Panc1 (cell line): ENCODE measurements at regions not wholly inside any gene's neighbourhood (a gene's known extent, or its start where the extent isn't known, plus 50 kb on each side); places are given as distances from the start of the nearest gene placed in this dataset.

Experiments used
- ATAC-seq: fragments of 200-7000 bp; cut with Tn5 transposase; 2 replicates; pipeline ENCODE4 v1.9.1; 2020; ENCODE audit warnings: mild to moderate bottlenecking, moderate library complexity
- BruUV-seq: library from RNA; stranded (reverse); fragments of 400-500 nt; replicated peaks from 2 replicates; lab custom pipeline; 2021; lab: Mats Ljungman, UMichigan
- CTCF ChIA-PET: fragments of 300-600 bp; sonication (Branson Sonifier 250); formaldehyde crosslinking; loops from one replicate; lab custom pipeline; 2022; ENCODE audit warnings: antibody characterized with exemption; lab: Charles Lee
- POLR2A ChIA-PET: fragments of 300-600 bp; sonication (Branson Sonifier 250); formaldehyde crosslinking; loops from one replicate; lab custom pipeline; 2022; ENCODE audit warnings: antibody characterized with exemption; lab: Charles Lee
- DNase-seq: peaks from one replicate; pipeline ENCODE4 v3.0.0-alpha.2; 2010; ENCODE audit warnings: low read depth, low spot score
- H3K27ac ChIP-seq: 2 replicates; pipeline ENCODE4 v1.5.1; 2011; ENCODE audit warnings: mild to moderate bottlenecking, low read length, inconsistent platforms
- H3K27me3 ChIP-seq: fragments of 200-500 bp; sonication (Bioruptor generic); 2 replicates; pipeline ENCODE4 v1.6.0; 2014; ENCODE audit warnings: low read length, inconsistent platforms; ENCODE audit not compliant: control insufficient read depth, insufficient read depth
- H3K36me3 ChIP-seq: fragments of 200-500 bp; sonication (Bioruptor generic); 2 replicates; pipeline ENCODE4 v1.5.1; 2014; ENCODE audit warnings: inconsistent platforms, mild to moderate bottlenecking, low read length, moderate library complexity; ENCODE audit not compliant: control insufficient read depth, insufficient read depth
- H3K4me1 ChIP-seq: 2 replicates; pipeline ENCODE4 v1.5.1; 2011; ENCODE audit warnings: inconsistent platforms, mild to moderate bottlenecking, low read length, moderate library complexity; ENCODE audit not compliant: control insufficient read depth, insufficient read depth
- H3K4me3 ChIP-seq, 2 experiments: 2 replicates each; pipeline ENCODE4 v1.5.1; 2011 to 2012; ENCODE audit warnings: low read depth in 2 of 2, low read length in 2 of 2, mild to moderate bottlenecking in 2 of 2, inconsistent platforms in 1 of 2, moderate library complexity in 1 of 2
- H3K9me3 ChIP-seq: fragments of 200-500 bp; sonication (Bioruptor generic); 2 replicates; pipeline ENCODE4 v1.5.1; 2014; ENCODE audit warnings: low read depth, mild to moderate bottlenecking, inconsistent platforms, low read length, moderate library complexity; ENCODE audit not compliant: control insufficient read depth, insufficient read depth
- CTCF ChIP-seq: fragments of 450-650 bp; IDR thresholded peaks from 2 replicates; pipeline ENCODE4 v1.5.1; 2017; ENCODE audit warnings: mild to moderate bottlenecking
- POLR2AphosphoS5 ChIP-seq: IDR thresholded peaks from 2 replicates; pipeline ENCODE4 v1.6.1; 2012; ENCODE audit warnings: mild to moderate bottlenecking, low read depth, low read length, moderate library complexity
- REST ChIP-seq, 2 experiments: IDR thresholded peaks; 2 replicates each; pipeline ENCODE4 v1.6.1; 2011 to 2012; ENCODE audit warnings: low read depth in 2 of 2, control low read depth in 1 of 2, low read length in 1 of 2, mild to moderate bottlenecking in 1 of 2, moderate library complexity in 1 of 2; ENCODE audit not compliant: insufficient read depth in 1 of 2
- SIN3A ChIP-seq: IDR thresholded peaks from 2 replicates; pipeline ENCODE4 v1.6.1; 2012; ENCODE audit warnings: low read depth, mild to moderate bottlenecking, low read length, moderate library complexity, borderline replicate concordance; ENCODE audit not compliant: insufficient read depth
- TCF7L2 ChIP-seq: IDR thresholded peaks from 2 replicates; pipeline ENCODE4 v1.6.1; 2011; ENCODE audit warnings: mild to moderate bottlenecking, low read depth, low read length, inconsistent platforms
- in situ Hi-C: cut with HindIII; loops from 2 replicates; pipeline ENCODE4 v1.10.0; 2016; ENCODE audit warnings: low sequenced_read_pairs, low pct_unique_long_range_greater_than_20kb
- intact Hi-C: fragments of 100-400 bp; cut with micrococcal nuclease; formaldehyde crosslinking; loops from one replicate; pipeline ENCODE4 v1.10.0; 2022; ENCODE audit not compliant: unreplicated experiment

DNA sequence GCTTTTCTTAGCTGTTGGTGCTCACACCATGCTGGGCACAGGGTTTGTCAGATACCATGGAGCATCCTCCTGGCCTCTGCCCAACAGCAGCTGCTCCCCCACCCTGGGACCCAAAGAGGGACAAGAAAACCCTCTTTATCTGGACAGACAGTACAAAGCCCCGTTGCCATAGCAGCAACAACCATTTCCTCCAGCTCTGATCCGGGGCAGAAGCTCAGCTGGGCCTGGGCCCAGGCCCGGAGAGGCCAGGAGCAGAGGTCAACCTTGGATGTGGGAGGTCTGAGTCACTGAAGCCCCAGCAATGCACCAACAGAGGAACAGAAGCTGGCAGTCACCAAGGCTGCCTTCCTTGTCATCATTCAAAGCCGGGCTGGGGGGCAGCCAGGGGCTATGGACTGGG is 228.4 kb upstream of the POU3F1 start:
- H3K27me3 ChIP-seq = peaks cover 4% of the 10 kb centered on the region; the same call in 1 of the 2 replicates
- ATAC-seq = no peak
- POLR2A ChIA-PET = no interaction called here
- H3K27ac ChIP-seq = no peak overlapping the region
- DNase-seq = no peak
- TF ChIP-seq CTCF (no peak), SIN3A (no peak), TCF7L2 (no peak), POLR2AphosphoS5 (no peak), REST (IDR thresholded peaks at IDR 0.05; ENCODE audit: insufficient read depth in 1 of 2, low read depth in 2 of 2, low read length in 1 of 2) (no peak)
- no peaks in the 10 kb centered on the region for H3K36me3 ChIP-seq
- H3K4me3 ChIP-seq = no peak overlapping the region
- intact Hi-C loops = no loop called here
- BruUV-seq = no TSS peak
- CTCF ChIA-PET = no interaction called here
- H3K4me1 ChIP-seq = no peaks in the 10 kb centered on the region
- in situ Hi-C loops = no loop called here
- H3K9me3 ChIP-seq = peaks cover 10% of the 10 kb centered on the region; the same call in 1 of the 2 replicates

DNA sequence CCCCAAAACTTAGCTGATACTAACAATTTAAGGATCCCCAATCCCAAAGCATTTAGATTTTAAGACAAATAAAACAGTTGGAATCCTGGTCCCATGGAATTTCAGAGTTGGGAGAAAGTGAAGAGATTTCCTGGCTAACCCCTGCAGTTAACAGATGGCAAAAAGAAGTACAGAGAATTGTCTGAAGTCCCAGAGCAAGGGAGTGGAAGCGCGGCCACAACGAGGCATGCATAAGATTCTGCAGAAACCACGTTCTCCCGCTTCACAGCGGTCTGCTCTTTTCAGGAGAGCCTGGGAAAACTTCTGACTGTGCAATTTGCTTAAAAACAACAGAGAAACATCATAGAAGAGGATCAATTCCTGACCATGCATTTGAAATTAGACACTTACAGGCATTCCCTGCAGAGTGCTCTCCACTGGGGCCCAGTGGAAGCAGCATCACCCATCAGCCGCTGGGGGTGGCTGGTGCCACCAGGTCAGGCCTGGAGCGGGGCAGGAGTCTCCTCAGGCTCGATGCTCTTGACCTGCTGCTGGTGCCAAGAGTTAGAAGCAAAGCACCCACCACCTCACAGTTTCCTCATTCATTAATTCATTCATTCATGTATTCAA is 226.7 kb upstream of the POU3F1 start:
- POLR2A ChIA-PET = no interaction called here
- ATAC-seq = no peak
- BruUV-seq = no TSS peak

More for the DNA sequence above, 226.7 kb upstream of the POU3F1 start:
- TF ChIP-seq CTCF (no peak), SIN3A (no peak), POLR2AphosphoS5 (no peak), TCF7L2 (no peak), REST (IDR thresholded peaks at IDR 0.05; ENCODE audit: insufficient read depth in 1 of 2, low read depth in 2 of 2, low read length in 1 of 2) (no peak)
- no peak overlapping the region for H3K27ac ChIP-seq
- CTCF ChIA-PET = no interaction called here
- H3K36me3 ChIP-seq = no peaks in the 10 kb centered on the region
- H3K4me1 ChIP-seq = no peaks in the 10 kb centered on the region
- DNase-seq = no peak
- peaks cover 4% of the 10 kb centered on the region; the same call in 1 of the 2 replicates for H3K27me3 ChIP-seq
- intact Hi-C loops (no loop called here), in situ Hi-C loops (no loop called here)
- no peaks in the 10 kb centered on the region; the same call in 1 of the 2 replicates for H3K9me3 ChIP-seq
- no peak overlapping the region for H3K4me3 ChIP-seq
